Muscle layer of duodenum (tissue), 2 donors: ENCODE measurements at regions not wholly inside any gene's neighbourhood (a gene's known extent, or its start where the extent isn't known, plus 50 kb on each side); places are given as distances from the start of the nearest gene placed in this dataset.

ENCODE experiments used
- H3K27ac ChIP-seq: one replicate; pipeline ENCODE4 v1.7.0; 2013; ENCODE audit warnings: mild to moderate bottlenecking, low read length
- H3K27me3 ChIP-seq: one replicate; pipeline ENCODE4 v1.7.0; 2013; ENCODE audit warnings: low read depth, mild to moderate bottlenecking, control low read depth, low read length
- H3K36me3 ChIP-seq, 2 donors: one replicate each; pipeline ENCODE4 v1.7.0; 2013; ENCODE audit warnings: low read length in 2 of 2, control low read depth in 1 of 2, mild to moderate bottlenecking in 1 of 2; ENCODE audit not compliant: insufficient read depth in 2 of 2, control insufficient read depth in 1 of 2
- H3K4me1 ChIP-seq, 2 donors: one replicate each; pipeline ENCODE4 v1.7.0; 2013; ENCODE audit warnings: low read length in 2 of 2, mild to moderate bottlenecking in 2 of 2, control low read depth in 1 of 2, moderate library complexity in 1 of 2; ENCODE audit not compliant: insufficient read depth in 2 of 2, control insufficient read depth in 1 of 2
- H3K4me3 ChIP-seq, 2 donors: one replicate each; pipeline ENCODE4 v1.7.0; 2013; ENCODE audit warnings: low read length in 2 of 2, low read depth in 1 of 2, mild to moderate bottlenecking in 1 of 2
- H3K9me3 ChIP-seq, 2 donors: one replicate each; pipeline ENCODE4 v1.7.0; 2013; ENCODE audit warnings: low read length in 2 of 2, control low read depth in 1 of 2, mild to moderate bottlenecking in 1 of 2; ENCODE audit not compliant: control insufficient read depth in 1 of 2
- donor health status: healthy.

GRCh38 chr2:117217145-117217544, 597.3 kb upstream of the DDX18 start:
- Histone ChIP-seq H3K36me3 (no peaks in the 10 kb centered on the region), H3K9me3 (no peaks in the 10 kb centered on the region), H3K27me3 (no peaks in the 10 kb centered on the region), H3K4me3 (no peak overlapping the region), H3K27ac (no peak overlapping the region), H3K4me1 (no peaks in the 10 kb centered on the region)

DNA sequence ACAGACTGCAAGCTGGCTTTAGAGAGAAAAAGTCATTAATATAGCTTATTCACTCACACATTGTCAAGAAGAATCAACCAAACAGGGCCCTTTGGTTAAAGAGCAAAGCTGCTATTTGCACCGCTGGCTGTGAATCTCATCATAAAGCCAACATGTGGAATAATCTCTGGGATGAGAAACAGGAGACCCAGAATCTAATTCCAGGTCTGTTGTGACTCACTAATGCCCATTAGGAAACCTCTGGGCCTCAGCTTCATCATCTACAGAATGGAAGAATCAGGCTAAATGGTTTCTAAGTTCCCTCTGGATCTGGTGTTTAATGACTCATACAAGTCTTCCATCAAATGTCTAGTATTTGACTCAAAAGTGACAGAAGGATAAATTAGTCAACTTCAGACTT, 591.7 kb upstream of the DDX18 start:
- Histone ChIP-seq H3K36me3 (no peaks in the 10 kb centered on the region), H3K9me3 (no peaks in the 10 kb centered on the region), H3K27me3 (no peaks in the 10 kb centered on the region), H3K4me1 (no peaks in the 10 kb centered on the region), H3K27ac (no peak overlapping the region), H3K4me3 (no peak overlapping the region)

DNA sequence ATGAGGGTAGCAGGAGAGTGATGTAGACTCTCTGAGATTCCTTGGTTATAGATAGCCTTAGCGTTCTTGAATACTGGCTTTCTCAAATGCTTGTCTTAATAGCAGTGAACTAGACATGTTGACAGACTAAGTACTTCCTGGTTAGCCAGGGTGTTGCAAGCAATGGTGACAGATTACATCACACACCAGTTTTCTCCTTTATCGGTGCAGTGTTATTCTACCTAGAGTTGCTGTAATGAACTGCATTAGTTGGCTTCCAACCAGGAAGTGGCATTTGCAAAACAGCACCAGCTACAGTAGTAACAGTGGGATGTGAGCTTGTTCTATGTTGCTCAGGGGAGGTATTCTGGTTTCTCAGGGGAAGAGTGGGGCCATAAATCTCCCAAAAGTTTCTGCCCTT, 582.2 kb upstream of the DDX18 start:
- H3K9me3 ChIP-seq, result peaks cover 0 to 5% of the 10 kb centered on the region in 2 donors
- no peaks in the 10 kb centered on the region for H3K4me1 ChIP-seq
- H3K4me3 ChIP-seq, result no peak overlapping the region
- no peaks in the 10 kb centered on the region for H3K36me3 ChIP-seq
- no peak overlapping the region for H3K27ac ChIP-seq
- H3K27me3 ChIP-seq, result no peaks in the 10 kb centered on the region

- Histone ChIP-seq H3K36me3 (no peaks in the 10 kb centered on the region), H3K27ac (no peak overlapping the region), H3K9me3 (peaks cover 0 to 3% of the 10 kb centered on the region in 2 donors), H3K4me1 (no peaks in the 10 kb centered on the region), H3K4me3 (no peak overlapping the region), H3K27me3 (no peaks in the 10 kb centered on the region)
Measured at GRCh38 chr2:117257362-117257761, 557.1 kb upstream of the DDX18 start.

DNA sequence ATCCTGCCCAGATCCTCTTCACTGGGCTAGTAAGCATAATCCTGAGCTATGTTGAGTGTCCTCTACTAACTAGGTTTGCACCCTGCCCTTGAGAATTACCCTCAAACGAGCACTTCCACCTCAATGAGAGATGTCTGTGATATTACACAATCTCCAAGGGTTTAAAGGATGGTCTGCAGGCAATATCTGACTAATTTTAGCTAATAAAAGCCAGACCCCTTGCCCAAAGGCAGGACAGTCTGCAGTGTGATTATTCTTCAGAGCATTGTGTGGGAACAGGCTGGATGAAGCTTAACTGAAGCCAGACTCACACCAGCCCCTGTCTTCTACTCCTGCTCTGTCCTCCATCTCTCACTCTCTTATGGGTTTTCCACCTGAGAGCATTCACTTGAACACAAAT, 544.9 kb upstream of the DDX18 start:
- Histone ChIP-seq H3K4me1 (no peaks in the 10 kb centered on the region), H3K4me3 (no peak overlapping the region), H3K27me3 (no peaks in the 10 kb centered on the region), H3K36me3 (no peaks in the 10 kb centered on the region), H3K9me3 (peaks cover 0 to 1% of the 10 kb centered on the region in 2 donors), H3K27ac (no peak overlapping the region)

- Histone ChIP-seq H3K36me3 (no peaks in the 10 kb centered on the region), H3K9me3 (peaks cover 0 to 4% of the 10 kb centered on the region in 2 donors), H3K27me3 (no peaks in the 10 kb centered on the region), H3K27ac (no peak overlapping the region), H3K4me3 (no peak overlapping the region), H3K4me1 (no peaks in the 10 kb centered on the region)
Measured at GRCh38 chr2:117271631-117272030, 542.9 kb upstream of the DDX18 start.

DNA sequence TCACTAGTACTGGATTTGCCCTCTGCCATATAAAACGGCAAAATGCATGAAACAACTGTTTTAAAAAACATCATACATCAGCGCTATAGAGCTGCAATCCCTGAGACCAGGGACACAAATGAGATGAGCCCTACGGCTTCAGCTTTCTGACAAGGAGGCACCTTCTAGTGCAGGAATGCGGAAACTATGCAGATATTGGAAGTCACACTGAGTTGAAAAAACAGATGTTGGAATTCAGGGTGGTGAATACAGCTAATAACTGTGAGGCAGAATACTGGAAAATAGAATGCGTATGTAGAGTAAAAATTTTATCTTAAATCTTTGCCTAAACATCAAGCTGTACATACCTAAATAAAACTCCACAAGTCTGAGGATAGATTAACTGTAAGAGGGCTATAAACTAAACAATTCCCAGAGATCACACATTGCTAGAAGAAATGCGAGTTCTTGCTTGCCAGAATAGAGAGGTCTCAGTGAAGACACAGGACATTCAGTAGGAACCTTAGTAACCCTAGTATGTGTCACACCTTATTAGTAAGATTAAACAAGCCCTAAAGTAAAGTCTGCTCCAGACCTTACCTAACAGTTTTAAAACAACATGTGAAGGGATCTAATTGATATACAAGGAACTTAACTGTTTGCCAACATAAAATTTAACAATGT, 541.4 kb upstream of the DDX18 start:
- no peaks in the 10 kb centered on the region for H3K36me3 ChIP-seq
- H3K4me1 ChIP-seq, result no peaks in the 10 kb centered on the region
- no peak overlapping the region for H3K27ac ChIP-seq
- H3K4me3 ChIP-seq, result no peak overlapping the region
- H3K9me3 ChIP-seq, result peaks cover 0 to 4% of the 10 kb centered on the region in 2 donors
- no peaks in the 10 kb centered on the region for H3K27me3 ChIP-seq

- H3K4me1 ChIP-seq, result no peaks in the 10 kb centered on the region
- no peaks in the 10 kb centered on the region for H3K36me3 ChIP-seq
- H3K27ac ChIP-seq, result no peak overlapping the region
- H3K9me3 ChIP-seq, result no peaks in the 10 kb centered on the region
- H3K4me3 ChIP-seq, result no peak overlapping the region
- H3K27me3 ChIP-seq, result no peaks in the 10 kb centered on the region
Measured at GRCh38 chr2:117293012-117293411, 521.5 kb upstream of the DDX18 start.

- Histone ChIP-seq H3K4me1 (no peaks in the 10 kb centered on the region), H3K27ac (no peak overlapping the region), H3K9me3 (peaks cover 0 to 2% of the 10 kb centered on the region in 2 donors), H3K36me3 (no peaks in the 10 kb centered on the region), H3K4me3 (no peak overlapping the region), H3K27me3 (no peaks in the 10 kb centered on the region)
Measured at GRCh38 chr2:117299451-117299850, 515.0 kb upstream of the DDX18 start.

GRCh38 chr2:117308861-117309770, 505.4 kb upstream of the DDX18 start:
- H3K9me3 ChIP-seq, result peaks cover 0 to 3% of the 10 kb centered on the region in 2 donors
- H3K36me3 ChIP-seq, result no peaks in the 10 kb centered on the region
- H3K27ac ChIP-seq, result no peak overlapping the region
- H3K4me3 ChIP-seq, result no peak overlapping the region
- no peaks in the 10 kb centered on the region for H3K27me3 ChIP-seq
- no peaks in the 10 kb centered on the region for H3K4me1 ChIP-seq

DNA sequence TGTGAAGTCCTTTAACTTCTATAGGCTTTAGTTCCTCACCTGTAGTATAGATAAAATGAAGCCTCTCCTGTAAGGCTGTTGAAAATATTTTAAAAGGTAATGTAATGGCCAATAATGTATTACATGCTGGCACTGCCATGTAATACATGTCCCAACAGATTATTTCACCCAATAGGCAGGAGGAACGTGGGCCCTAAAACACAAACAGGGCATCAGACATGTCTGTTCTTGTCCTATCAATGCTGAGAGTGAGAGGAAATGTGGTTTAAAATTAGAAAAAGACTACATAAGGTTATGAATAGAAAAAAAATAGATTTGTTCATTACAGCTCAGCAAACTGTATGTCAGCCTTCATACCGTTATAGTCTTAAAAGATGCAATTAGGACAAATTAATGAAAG, 492.7 kb upstream of the DDX18 start:
- no peaks in the 10 kb centered on the region for H3K27me3 ChIP-seq
- H3K4me1 ChIP-seq, result no peaks in the 10 kb centered on the region
- H3K36me3 ChIP-seq, result no peaks in the 10 kb centered on the region
- H3K4me3 ChIP-seq, result no peak overlapping the region
- no peak overlapping the region for H3K27ac ChIP-seq
- no peaks in the 10 kb centered on the region for H3K9me3 ChIP-seq
